ENCODE measurements at regions not wholly inside any gene's neighbourhood (a gene's known extent, or its start where the extent isn't known, plus 50 kb on each side); places are given as distances from the start of the nearest gene placed in this dataset.

- Histone ChIP-seq H3K36me3 (replicated peaks in 1 of 2; ENCODE audit: control insufficient read depth in 1 of 2, insufficient read depth in 2 of 2, low read length in 2 of 2) (no peaks in the 10 kb centered on the region), H3K4me1 (ENCODE audit: insufficient read depth, low read length) (no peaks in the 10 kb centered on the region), H3K9ac (ENCODE audit: insufficient read depth, low read depth, low read length) (no peak overlapping the region), H3K27ac (ENCODE audit: extremely low read length, insufficient read depth, low read length) (no peak overlapping the region), H4K20me1 (ENCODE audit: insufficient read depth, low read length) (no peaks in the 10 kb centered on the region), H3K79me2 (ENCODE audit: insufficient read depth, low read length) (no peaks in the 10 kb centered on the region), H2AFZ (ENCODE audit: low read length) (no peak overlapping the region), H3K27me3 (ENCODE audit: control insufficient read depth in 1 of 2, insufficient read depth in 2 of 2, low read length in 2 of 2) (no peaks in the 10 kb centered on the region), H3K4me3 (replicated peaks in 1 of 3; ENCODE audit: insufficient read depth in 1 of 3, low read depth in 2 of 3, low read length in 3 of 3) (no peak overlapping the region), H3K4me2 (ENCODE audit: low read depth, low read length) (no peak overlapping the region), H3K9me3 (ENCODE audit: low read length) (peaks cover 87% of the 10 kb centered on the region)
- in situ Hi-C loops (cut with HindIII; ENCODE audit: extremely low pct_ligation_motif_present, low pct_unique_long_range_greater_than_20kb): no loop called here
- TF ChIP-seq MLX (CRISPR knock-in tag; IDR thresholded peaks at IDR 0.05) (no peak), ZNF253 (CRISPR knock-in tag; IDR thresholded peaks at IDR 0.05; ENCODE audit: borderline replicate concordance) (no peak)
- intact Hi-C loops (cut with micrococcal nuclease; ENCODE audit: unreplicated experiment): no loop called here
- ATAC-seq: no peak
- CTCF ChIA-PET (ENCODE audit: low intra/inter-chr PET ratio, low total read pairs): no interaction called here
- POLR2A ChIA-PET: no interaction called here
- DNase-seq (ENCODE audit: low spot score): no peak
- no peak for FAIRE-seq
- WGBS (ENCODE audit: low lambda C conversion rate): 0% methylated on average over 1 of the region's 1 CpG
- BruUV-seq (replicated peaks): no TSS peak
Measured at GRCh38 chr5:165241811-165242210, 1736.4 kb downstream of the MAT2B start.

GRCh38 chr5:165242646-165243045 is 1737.2 kb downstream of the MAT2B start:
- in situ Hi-C loops (cut with HindIII; ENCODE audit: extremely low pct_ligation_motif_present, low pct_unique_long_range_greater_than_20kb): no loop called here
- H3K4me1 ChIP-seq (ENCODE audit: insufficient read depth, low read length): no peaks in the 10 kb centered on the region
- H3K4me2 ChIP-seq (ENCODE audit: low read depth, low read length): no peak overlapping the region
- no peak for ATAC-seq
- POLR2A ChIA-PET: no interaction called here
- no peak overlapping the region for H2AFZ ChIP-seq (ENCODE audit: low read length)
- no peaks in the 10 kb centered on the region for H4K20me1 ChIP-seq (ENCODE audit: insufficient read depth, low read length)
- no peak for DNase-seq (ENCODE audit: low spot score)
- no peaks in the 10 kb centered on the region for H3K27me3 ChIP-seq (ENCODE audit: control insufficient read depth in 1 of 2, insufficient read depth in 2 of 2, low read length in 2 of 2)
- H3K4me3 ChIP-seq (replicated peaks in 1 of 3; ENCODE audit: insufficient read depth in 1 of 3, low read depth in 2 of 3, low read length in 3 of 3): no peak overlapping the region
- no TSS peak for BruUV-seq (replicated peaks)
- CTCF ChIA-PET (ENCODE audit: low intra/inter-chr PET ratio, low total read pairs): no interaction called here
- H3K9ac ChIP-seq (ENCODE audit: insufficient read depth, low read depth, low read length): no peak overlapping the region
- no peak overlapping the region for H3K27ac ChIP-seq (ENCODE audit: extremely low read length, insufficient read depth, low read length)
- FAIRE-seq: no peak
- peaks cover 79% of the 10 kb centered on the region for H3K9me3 ChIP-seq (ENCODE audit: low read length)
- no peaks in the 10 kb centered on the region for H3K36me3 ChIP-seq (replicated peaks in 1 of 2; ENCODE audit: control insufficient read depth in 1 of 2, insufficient read depth in 2 of 2, low read length in 2 of 2)
- intact Hi-C loops (cut with micrococcal nuclease; ENCODE audit: unreplicated experiment): no loop called here
- WGBS (ENCODE audit: low lambda C conversion rate): 0% methylated on average over 2 of the region's 2 CpGs
- no peaks in the 10 kb centered on the region for H3K79me2 ChIP-seq (ENCODE audit: insufficient read depth, low read length)
- TF ChIP-seq, protein P1, sequence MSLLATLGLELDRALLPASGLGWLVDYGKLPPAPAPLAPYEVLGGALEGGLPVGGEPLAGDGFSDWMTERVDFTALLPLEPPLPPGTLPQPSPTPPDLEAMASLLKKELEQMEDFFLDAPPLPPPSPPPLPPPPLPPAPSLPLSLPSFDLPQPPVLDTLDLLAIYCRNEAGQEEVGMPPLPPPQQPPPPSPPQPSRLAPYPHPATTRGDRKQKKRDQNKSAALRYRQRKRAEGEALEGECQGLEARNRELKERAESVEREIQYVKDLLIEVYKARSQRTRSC (CRISPR knock-in tag; IDR thresholded peaks at IDR 0.05; ENCODE audit: low read depth): no peak
- TF ChIP-seq MIER2 (CRISPR knock-in tag; IDR thresholded peaks at IDR 0.05) (no peak), SNAPC5 (CRISPR knock-in tag; IDR thresholded peaks at IDR 0.05; ENCODE audit: borderline replicate concordance) (no peak), ZFP90 (CRISPR knock-in tag; IDR thresholded peaks at IDR 0.05; ENCODE audit: borderline replicate concordance) (no peak), GABPA (IDR thresholded peaks at IDR 0.05; ENCODE audit: low read depth, low read length) (no peak), GABPA (CRISPR knock-in tag; IDR thresholded peaks at IDR 0.05; ENCODE audit: low read depth) (no peak), ZNF24 (IDR thresholded peaks at IDR 0.05) (no peak), KMT2B (CRISPR knock-in tag; IDR thresholded peaks at IDR 0.05) (no peak), MAFG (CRISPR knock-in tag; IDR thresholded peaks at IDR 0.05) (no peak)
- TF ChIP-seq, protein P2, sequence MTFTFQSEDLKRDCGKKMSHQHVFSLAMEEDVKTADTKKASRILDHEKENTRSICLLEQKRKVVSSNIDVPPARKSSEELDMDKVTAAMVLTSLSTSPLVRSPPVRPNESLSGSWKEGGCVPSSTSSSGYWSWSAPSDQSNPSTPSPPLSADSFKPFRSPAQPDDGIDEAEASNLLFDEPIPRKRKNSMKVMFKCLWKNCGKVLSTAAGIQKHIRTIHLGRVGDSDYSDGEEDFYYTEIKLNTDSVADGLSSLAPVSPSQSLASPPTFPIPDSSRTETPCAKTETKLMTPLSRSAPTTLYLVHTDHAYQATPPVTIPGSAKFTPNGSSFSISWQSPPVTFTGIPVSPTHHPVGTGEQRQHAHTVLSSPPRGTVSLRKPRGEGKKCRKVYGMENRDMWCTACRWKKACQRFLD (CRISPR knock-in tag; IDR thresholded peaks at IDR 0.05; ENCODE audit: borderline replicate concordance): no peak
- TF ChIP-seq, protein P3, sequence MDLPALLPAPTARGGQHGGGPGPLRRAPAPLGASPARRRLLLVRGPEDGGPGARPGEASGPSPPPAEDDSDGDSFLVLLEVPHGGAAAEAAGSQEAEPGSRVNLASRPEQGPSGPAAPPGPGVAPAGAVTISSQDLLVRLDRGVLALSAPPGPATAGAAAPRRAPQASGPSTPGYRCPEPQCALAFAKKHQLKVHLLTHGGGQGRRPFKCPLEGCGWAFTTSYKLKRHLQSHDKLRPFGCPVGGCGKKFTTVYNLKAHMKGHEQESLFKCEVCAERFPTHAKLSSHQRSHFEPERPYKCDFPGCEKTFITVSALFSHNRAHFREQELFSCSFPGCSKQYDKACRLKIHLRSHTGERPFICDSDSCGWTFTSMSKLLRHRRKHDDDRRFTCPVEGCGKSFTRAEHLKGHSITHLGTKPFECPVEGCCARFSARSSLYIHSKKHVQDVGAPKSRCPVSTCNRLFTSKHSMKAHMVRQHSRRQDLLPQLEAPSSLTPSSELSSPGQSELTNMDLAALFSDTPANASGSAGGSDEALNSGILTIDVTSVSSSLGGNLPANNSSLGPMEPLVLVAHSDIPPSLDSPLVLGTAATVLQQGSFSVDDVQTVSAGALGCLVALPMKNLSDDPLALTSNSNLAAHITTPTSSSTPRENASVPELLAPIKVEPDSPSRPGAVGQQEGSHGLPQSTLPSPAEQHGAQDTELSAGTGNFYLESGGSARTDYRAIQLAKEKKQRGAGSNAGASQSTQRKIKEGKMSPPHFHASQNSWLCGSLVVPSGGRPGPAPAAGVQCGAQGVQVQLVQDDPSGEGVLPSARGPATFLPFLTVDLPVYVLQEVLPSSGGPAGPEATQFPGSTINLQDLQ (CRISPR knock-in tag; IDR thresholded peaks at IDR 0.05): no peak
